Keratinocyte (primary cell): ENCODE measurements at regions not wholly inside any gene's neighbourhood (a gene's known extent, or its start where the extent isn't known, plus 50 kb on each side); places are given as distances from the start of the nearest gene placed in this dataset.

ENCODE experiments used
- DNase-seq: peaks from one replicate; pipeline ENCODE4 v3.0.0-alpha.2; 2011; ENCODE audit warnings: low read depth, missing footprints, low spot score
- FAIRE-seq: peaks from 2 replicates; lab custom pipeline; 2011; peaks lifted over from hg19 to GRCh38; lab: Jason Lieb, UNC
- H2AFZ ChIP-seq: 2 replicates; pipeline ENCODE4 v1.6.0; 2012; ENCODE audit warnings: low read length, control low read depth, inconsistent platforms; ENCODE audit not compliant: control insufficient read depth
- H3K27ac ChIP-seq: 2 replicates; pipeline ENCODE4 v1.5.1; 2011; ENCODE audit warnings: low read length; ENCODE audit not compliant: control insufficient read depth, insufficient read depth
- H3K27me3 ChIP-seq: 3 replicates; pipeline ENCODE4 v1.6.0; 2011; ENCODE audit warnings: low read length; ENCODE audit not compliant: control insufficient read depth, insufficient read depth; ENCODE audit errors: extremely low read depth
- H3K36me3 ChIP-seq, 2 experiments: 2 replicates in 1 of 2; 3 replicates in 1 of 2; pipeline ENCODE4 v1.5.1; 2011; ENCODE audit warnings: low read length in 2 of 2, mild to moderate bottlenecking in 1 of 2; ENCODE audit not compliant: control insufficient read depth in 2 of 2, insufficient read depth in 2 of 2; ENCODE audit errors: extremely low read depth in 1 of 2
- H3K4me1 ChIP-seq: 3 replicates; pipeline ENCODE4 v1.5.1; 2011; ENCODE audit warnings: low read length; ENCODE audit not compliant: control insufficient read depth, insufficient read depth; ENCODE audit errors: extremely low read depth
- H3K4me2 ChIP-seq: 3 replicates; pipeline ENCODE4 v1.6.0; 2011; ENCODE audit warnings: low read depth, low read length; ENCODE audit not compliant: control insufficient read depth, insufficient read depth; ENCODE audit errors: extremely low read depth
- H3K4me3 ChIP-seq, 3 experiments: fragments of 200-600 bp in 1 of 3; sonication (generic) in 1 of 3; 2 replicates in 2 of 3; 3 replicates in 1 of 3; pipeline ENCODE4 v1.5.1; 2011 to 2016; ENCODE audit warnings: low read length in 3 of 3, mild to moderate bottlenecking in 3 of 3, control low read depth in 2 of 3, inconsistent platforms in 1 of 3, low read depth in 1 of 3, mixed read lengths in 1 of 3, mixed run types in 1 of 3, moderate library complexity in 1 of 3; ENCODE audit not compliant: control insufficient read depth in 2 of 3, insufficient read depth in 2 of 3; ENCODE audit errors: extremely low read depth in 1 of 3
- H3K79me2 ChIP-seq: 2 replicates; pipeline ENCODE4 v1.6.0; 2012; ENCODE audit warnings: low read length; ENCODE audit not compliant: control insufficient read depth, insufficient read depth
- H3K9ac ChIP-seq: 3 replicates; pipeline ENCODE4 v1.6.0; 2011; ENCODE audit warnings: low read length; ENCODE audit not compliant: control insufficient read depth, insufficient read depth; ENCODE audit errors: extremely low read depth
- H3K9me1 ChIP-seq: 3 replicates; pipeline ENCODE4 v1.6.0; 2011; ENCODE audit warnings: low read length; ENCODE audit not compliant: control insufficient read depth, insufficient read depth; ENCODE audit errors: extremely low read depth
- H3K9me3 ChIP-seq: 2 replicates; pipeline ENCODE4 v1.5.1; 2012; ENCODE audit warnings: low read depth, low read length; ENCODE audit not compliant: control insufficient read depth
- H4K20me1 ChIP-seq: 3 replicates; pipeline ENCODE4 v1.6.0; 2011; ENCODE audit warnings: low read length; ENCODE audit not compliant: control insufficient read depth, insufficient read depth; ENCODE audit errors: extremely low read depth
- CTCF ChIP-seq, 3 experiments: IDR thresholded peaks in 1 of 3; conservative IDR thresholded peaks in 1 of 3; optimal IDR thresholded peaks in 1 of 3; 2 replicates in 2 of 3; 3 replicates in 1 of 3; pipeline versions ENCODE3 to v1.5.1; 2011; ENCODE audit warnings: low read length in 3 of 3, mild to moderate bottlenecking in 3 of 3, moderate library complexity in 2 of 3, control low read depth in 1 of 3, inconsistent platforms in 1 of 3; ENCODE audit not compliant: insufficient read depth in 2 of 3; ENCODE audit errors: extremely low read depth in 1 of 3
- EZH2 ChIP-seq: IDR thresholded peaks from one replicate; pipeline ENCODE4 v1.6.1; 2012; ENCODE audit warnings: inconsistent platforms, mild to moderate bottlenecking, low read length, moderate library complexity
- dilution Hi-C: fragments of 300-500 bp; cut with MboI; formaldehyde crosslinking; loops from one replicate; pipeline ENCODE4 v1.7.0; 2020; ENCODE audit warnings: low sequenced_read_pairs; ENCODE audit not compliant: extremely low pct_ligation_motif_present

GRCh38 chr6:19032591-19033295, 645.6 kb downstream of the RNF144B start:
- no peaks in the 10 kb centered on the region for H4K20me1 ChIP-seq
- H3K79me2 ChIP-seq: no peaks in the 10 kb centered on the region
- no peak overlapping the region for H2AFZ ChIP-seq
- no peaks in the 10 kb centered on the region for H3K27me3 ChIP-seq
- no peak overlapping the region for H3K9ac ChIP-seq
- dilution Hi-C loops: no loop called here
- H3K27ac ChIP-seq: no peak overlapping the region
- H3K4me3 ChIP-seq: no peak overlapping the region
- H3K4me2 ChIP-seq: no peak overlapping the region
- H3K9me3 ChIP-seq: no peaks in the 10 kb centered on the region
- H3K9me1 ChIP-seq: no peaks in the 10 kb centered on the region
- no peak for TF ChIP-seq EZH2
- FAIRE-seq (no peak), DNase-seq (no peak)
- no peaks in the 10 kb centered on the region for H3K4me1 ChIP-seq
- no peaks in the 10 kb centered on the region for H3K36me3 ChIP-seq

- H3K36me3 ChIP-seq: no peaks in the 10 kb centered on the region
- H3K27ac ChIP-seq: no peak overlapping the region
- no peak for FAIRE-seq
- H3K9ac ChIP-seq: no peak overlapping the region
- dilution Hi-C loops: no loop called here
- no peak overlapping the region for H3K4me3 ChIP-seq
- no peaks in the 10 kb centered on the region for H3K79me2 ChIP-seq
- H3K4me1 ChIP-seq: no peaks in the 10 kb centered on the region
- H3K27me3 ChIP-seq: no peaks in the 10 kb centered on the region
- H3K4me2 ChIP-seq: no peak overlapping the region
- H2AFZ ChIP-seq: no peak overlapping the region
- no peak for DNase-seq
- no peak for TF ChIP-seq EZH2
- TF ChIP-seq CTCF (optimal IDR thresholded peaks at IDR 0.05 in 1 of 3, IDR thresholded peaks at IDR 0.05 in 1 of 3, conservative IDR thresholded peaks at IDR 0.05 in 1 of 3; ENCODE audit: extremely low read depth in 1 of 3, insufficient read depth in 2 of 3, low read length in 3 of 3): no peak
- no peaks in the 10 kb centered on the region for H3K9me1 ChIP-seq
- H3K9me3 ChIP-seq: no peaks in the 10 kb centered on the region
- H4K20me1 ChIP-seq: no peaks in the 10 kb centered on the region
These were observed 646.5 kb downstream of the RNF144B start for GRCh38 chr6:19033683-19034082.

DNA sequence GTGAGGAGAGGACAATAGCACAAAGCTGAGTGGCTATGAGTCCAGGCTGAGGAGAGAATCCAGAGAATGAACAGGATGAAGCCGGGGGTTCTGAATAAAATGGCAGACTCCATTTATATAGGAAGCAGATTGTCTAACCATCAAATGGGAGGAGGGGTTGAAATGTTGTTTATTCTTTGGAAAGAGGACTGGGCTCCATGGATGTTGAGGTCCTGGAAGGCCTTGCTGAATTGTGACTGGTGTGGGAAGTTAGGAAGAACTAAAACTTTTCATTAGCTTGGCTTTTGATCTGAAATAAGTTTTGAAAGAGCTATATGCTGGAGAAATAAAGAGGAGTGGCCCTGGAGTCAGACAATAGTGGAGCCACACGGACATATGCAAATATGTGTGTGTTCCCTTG, 647.8 kb downstream of the RNF144B start:
- Histone ChIP-seq H2AFZ (no peak overlapping the region), H4K20me1 (no peaks in the 10 kb centered on the region), H3K4me3 (no peak overlapping the region), H3K9ac (no peak overlapping the region), H3K4me2 (no peak overlapping the region), H3K79me2 (no peaks in the 10 kb centered on the region), H3K9me1 (no peaks in the 10 kb centered on the region), H3K36me3 (no peaks in the 10 kb centered on the region), H3K27me3 (no peaks in the 10 kb centered on the region), H3K9me3 (no peaks in the 10 kb centered on the region), H3K4me1 (no peaks in the 10 kb centered on the region), H3K27ac (no peak overlapping the region)
- DNase-seq (no peak), FAIRE-seq (no peak)
- dilution Hi-C loops: no loop called here
- no peak for TF ChIP-seq CTCF (optimal IDR thresholded peaks at IDR 0.05 in 1 of 3, IDR thresholded peaks at IDR 0.05 in 1 of 3, conservative IDR thresholded peaks at IDR 0.05 in 1 of 3; ENCODE audit: extremely low read depth in 1 of 3, insufficient read depth in 2 of 3, low read length in 3 of 3)
- no peak for TF ChIP-seq EZH2
